Testis (tissue), 2 donors: ENCODE measurements at regions not wholly inside any gene's neighbourhood (a gene's known extent, or its start where the extent isn't known, plus 50 kb on each side); places are given as distances from the start of the nearest gene placed in this dataset.

ENCODE experiments used
- DNase-seq: peaks from one replicate; pipeline ENCODE4 v3.0.0-alpha.2; 2019
- H3K27ac ChIP-seq, 2 donors: fragments of 200-600 bp; sonication (generic); one replicate each; pipeline ENCODE4 v1.5.1; 2019
- H3K27me3 ChIP-seq: fragments of 200-600 bp; sonication (generic); one replicate; pipeline ENCODE4 v1.5.1; 2019
- H3K36me3 ChIP-seq: fragments of 200-600 bp; sonication (generic); one replicate; pipeline ENCODE4 v1.5.1; 2017; ENCODE audit warnings: low read depth; ENCODE audit errors: missing control alignments
- H3K4me1 ChIP-seq: fragments of 200-600 bp; sonication (generic); one replicate; pipeline ENCODE4 v1.5.1; 2019
- H3K4me3 ChIP-seq, 2 donors: fragments of 200-600 bp; sonication (generic); one replicate each; pipeline ENCODE4 v1.5.1; 2017 to 2019
- H3K9me3 ChIP-seq: fragments of 200-600 bp; sonication (generic); one replicate; pipeline ENCODE4 v1.5.1; 2017
- POLR2A ChIP-seq: fragments of 450-650 bp; IDR thresholded peaks from one replicate; pipeline ENCODE4 v1.6.1; 2017; ENCODE audit warnings: antibody characterized with exemption, mild to moderate bottlenecking, moderate library complexity
- WGBS, 2 donors: methylation state at CpG; one replicate each; pipeline ENCODE4 v1.1.5; 2018; 5-methylcytosine and 5-hydroxymethylcytosine counted together
- intact Hi-C: fragments of 100-400 bp; cut with DNase I; formaldehyde crosslinking; loops from one replicate; pipeline ENCODE4 v1.15.1; 2023; ENCODE audit warnings: low total_unique reads
- TF ChIP-seq, protein P1 (sequence below), 3 experiments: fragments of 450-650 bp in 2 of 3; fragments of 200-600 bp in 1 of 3; sonication (generic) in 1 of 3; IDR thresholded peaks; one replicate each; pipeline ENCODE4 v1.5.1; 2016 to 2019; ENCODE audit warnings: antibody characterized with exemption in 3 of 3, mild to moderate bottlenecking in 2 of 3, moderate library complexity in 1 of 3

DNA sequence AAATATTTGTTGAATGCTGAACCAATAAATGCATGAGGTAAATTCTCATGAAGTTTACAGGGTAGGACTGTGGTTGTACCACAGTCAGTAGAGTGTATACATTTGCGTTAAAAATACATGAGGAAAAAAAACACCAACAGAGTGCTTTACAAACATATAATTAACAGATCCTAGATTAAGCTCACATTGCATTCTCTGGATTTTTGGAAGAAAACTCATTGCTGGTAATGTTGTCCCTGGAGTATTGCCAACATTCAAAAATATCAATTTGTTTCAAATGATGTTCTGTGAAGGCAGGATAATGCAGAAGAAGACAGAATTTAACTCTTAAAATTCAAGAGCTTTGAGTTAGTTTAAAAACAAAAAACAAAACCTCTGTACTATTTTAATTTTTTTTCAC lies 95.5 kb downstream of the MBL2 start:
- no peak for TF ChIP-seq POLR2A
- TF ChIP-seq, protein P1, sequence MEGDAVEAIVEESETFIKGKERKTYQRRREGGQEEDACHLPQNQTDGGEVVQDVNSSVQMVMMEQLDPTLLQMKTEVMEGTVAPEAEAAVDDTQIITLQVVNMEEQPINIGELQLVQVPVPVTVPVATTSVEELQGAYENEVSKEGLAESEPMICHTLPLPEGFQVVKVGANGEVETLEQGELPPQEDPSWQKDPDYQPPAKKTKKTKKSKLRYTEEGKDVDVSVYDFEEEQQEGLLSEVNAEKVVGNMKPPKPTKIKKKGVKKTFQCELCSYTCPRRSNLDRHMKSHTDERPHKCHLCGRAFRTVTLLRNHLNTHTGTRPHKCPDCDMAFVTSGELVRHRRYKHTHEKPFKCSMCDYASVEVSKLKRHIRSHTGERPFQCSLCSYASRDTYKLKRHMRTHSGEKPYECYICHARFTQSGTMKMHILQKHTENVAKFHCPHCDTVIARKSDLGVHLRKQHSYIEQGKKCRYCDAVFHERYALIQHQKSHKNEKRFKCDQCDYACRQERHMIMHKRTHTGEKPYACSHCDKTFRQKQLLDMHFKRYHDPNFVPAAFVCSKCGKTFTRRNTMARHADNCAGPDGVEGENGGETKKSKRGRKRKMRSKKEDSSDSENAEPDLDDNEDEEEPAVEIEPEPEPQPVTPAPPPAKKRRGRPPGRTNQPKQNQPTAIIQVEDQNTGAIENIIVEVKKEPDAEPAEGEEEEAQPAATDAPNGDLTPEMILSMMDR (IDR thresholded peaks at IDR 0.05) = no peak
- no peak overlapping the region for H3K27ac ChIP-seq
- H3K9me3 ChIP-seq = no peaks in the 10 kb centered on the region
- no peak overlapping the region for H3K4me3 ChIP-seq
- no peaks in the 10 kb centered on the region for H3K27me3 ChIP-seq
- WGBS, 2 donors = 26 to 38% methylated on average over 1 of the region's 1 CpG
- H3K36me3 ChIP-seq = no peaks in the 10 kb centered on the region
- H3K4me1 ChIP-seq = no peaks in the 10 kb centered on the region
- intact Hi-C loops = no loop called here
- no peak for DNase-seq

DNA sequence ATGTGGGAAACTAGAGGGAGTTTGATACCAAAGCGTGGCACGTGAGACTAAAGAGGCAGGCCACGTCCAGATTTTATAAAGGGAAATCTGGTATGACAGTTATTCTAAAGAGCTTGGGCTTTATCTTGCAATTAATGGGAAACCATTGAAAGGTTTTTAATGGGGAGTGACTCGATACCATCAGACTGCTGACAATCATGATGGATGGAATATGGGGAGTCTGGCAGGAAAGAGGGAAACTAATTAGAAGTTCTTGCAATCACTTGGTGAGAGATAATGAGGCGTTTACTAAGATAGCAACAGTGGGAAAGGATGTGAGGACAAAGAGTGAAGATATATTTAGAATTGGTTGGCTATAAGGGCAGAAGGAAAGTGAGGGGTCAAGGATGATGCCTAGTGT lies 94.0 kb downstream of the MBL2 start:
- TF ChIP-seq POLR2A = no peak
- TF ChIP-seq, protein P1 (IDR thresholded peaks at IDR 0.05) = no peak
- Histone ChIP-seq H3K4me3 (no peak overlapping the region), H3K9me3 (no peaks in the 10 kb centered on the region), H3K27me3 (no peaks in the 10 kb centered on the region), H3K27ac (no peak overlapping the region), H3K36me3 (no peaks in the 10 kb centered on the region), H3K4me1 (no peaks in the 10 kb centered on the region)
- intact Hi-C loops = no loop called here
- DNase-seq = no peak
- WGBS, 2 donors = 40 to 43% methylated on average over 5 of the region's 5 CpGs

DNA sequence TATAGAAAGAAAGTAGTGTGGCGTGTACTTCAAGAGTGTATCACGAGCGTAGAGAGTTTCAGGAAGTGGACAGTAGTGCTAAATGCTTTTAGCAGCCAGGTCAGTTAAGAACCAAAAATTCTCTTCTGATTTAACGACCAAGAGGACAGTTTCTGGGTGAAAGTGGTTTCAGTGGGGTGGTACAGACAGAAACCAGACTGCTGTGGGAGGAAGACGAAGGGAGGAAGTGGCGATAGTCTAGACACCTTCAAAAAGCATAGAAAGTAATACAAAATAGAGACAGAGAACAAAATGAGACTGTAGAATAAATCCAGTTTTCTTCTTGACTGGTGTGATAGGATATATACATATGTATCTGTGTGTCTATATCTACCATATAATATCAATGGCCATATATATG lies 93.5 kb downstream of the MBL2 start:
- TF ChIP-seq POLR2A = no peak
- TF ChIP-seq, protein P1 (IDR thresholded peaks at IDR 0.05) = no peak
- intact Hi-C loops = no loop called here

DNA sequence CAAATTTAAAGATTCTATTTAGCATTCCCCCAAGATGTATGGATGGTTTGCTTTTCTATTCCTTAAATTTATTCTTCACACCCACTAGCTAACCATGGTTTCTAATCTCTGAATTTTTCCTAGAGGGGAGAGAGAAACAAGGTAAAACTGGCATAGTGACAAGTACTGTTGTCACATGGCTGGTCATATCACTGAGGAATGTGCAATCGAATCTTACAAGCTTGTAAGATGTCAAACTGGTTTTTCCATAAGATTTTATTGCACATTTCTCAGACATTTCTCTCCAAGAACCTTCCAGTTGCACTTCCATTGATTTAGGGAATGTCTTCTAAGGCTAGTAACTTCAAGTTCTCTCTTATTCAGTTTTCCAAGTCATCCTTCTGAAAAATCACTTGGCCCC lies 89.8 kb downstream of the MBL2 start:
- intact Hi-C loops = no loop called here
- no peak overlapping the region for H3K4me3 ChIP-seq
- no peaks in the 10 kb centered on the region for H3K36me3 ChIP-seq
- no peaks in the 10 kb centered on the region for H3K4me1 ChIP-seq
- H3K27me3 ChIP-seq = no peaks in the 10 kb centered on the region
- no peak for DNase-seq
- WGBS, 2 donors = 63 to 73% methylated on average over 1 of the region's 1 CpG
- no peak overlapping the region for H3K27ac ChIP-seq
- no peak for TF ChIP-seq POLR2A
- TF ChIP-seq, protein P1 (IDR thresholded peaks at IDR 0.05) = no peak
- no peaks in the 10 kb centered on the region for H3K9me3 ChIP-seq

More for the DNA sequence above, 93.5 kb downstream of the MBL2 start:
- no peaks in the 10 kb centered on the region for H3K9me3 ChIP-seq
- no peaks in the 10 kb centered on the region for H3K27me3 ChIP-seq
- DNase-seq = no peak
- H3K4me1 ChIP-seq = no peaks in the 10 kb centered on the region
- H3K36me3 ChIP-seq = no peaks in the 10 kb centered on the region
- WGBS, 2 donors = 56 to 61% methylated on average over 6 of the region's 6 CpGs
- H3K27ac ChIP-seq = no peak overlapping the region
- no peak overlapping the region for H3K4me3 ChIP-seq

DNA sequence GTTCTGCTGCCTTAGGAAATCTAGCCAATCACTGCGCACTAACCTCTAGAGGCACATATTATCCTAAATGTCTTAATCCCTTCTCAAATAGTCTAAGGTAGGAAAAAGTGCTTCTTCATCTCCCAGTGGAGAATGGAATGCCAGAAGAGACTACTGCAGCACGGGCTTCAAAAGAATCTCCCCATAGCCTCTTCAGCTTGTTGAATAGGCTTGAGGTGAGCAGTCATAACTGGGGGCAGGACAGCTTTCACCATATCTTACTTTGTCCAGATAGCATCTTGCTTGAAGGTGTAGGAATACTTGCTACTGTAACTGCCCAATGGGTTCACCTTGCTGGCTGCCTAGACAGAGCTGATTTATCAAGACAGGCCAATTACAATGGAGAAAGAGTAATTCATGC lies 88.8 kb downstream of the MBL2 start:
- Histone ChIP-seq H3K9me3 (no peaks in the 10 kb centered on the region), H3K36me3 (no peaks in the 10 kb centered on the region), H3K27ac (no peak overlapping the region), H3K4me3 (no peak overlapping the region), H3K27me3 (no peaks in the 10 kb centered on the region), H3K4me1 (no peaks in the 10 kb centered on the region)
- TF ChIP-seq, protein P1 (IDR thresholded peaks at IDR 0.05) = no peak
- TF ChIP-seq POLR2A = no peak
- no peak for DNase-seq
- intact Hi-C loops = no loop called here
- WGBS, 2 donors = 91 to 94% methylated on average over 2 of the region's 2 CpGs
